H9 (cell line): ENCODE measurements at regions not wholly inside any gene's neighbourhood (a gene's known extent, or its start where the extent isn't known, plus 50 kb on each side); places are given as distances from the start of the nearest gene placed in this dataset.

Experiments used
- DNase-seq: peaks from one replicate; pipeline ENCODE4 v3.0.0-alpha.2; 2017
- H2AFZ ChIP-seq: one replicate; pipeline ENCODE4 v1.6.1; 2013; ENCODE audit warnings: mild to moderate bottlenecking, low read length, control low read depth, moderate library complexity
- H2AK5ac ChIP-seq: 2 replicates; pipeline ENCODE4 v1.6.1; 2013; ENCODE audit warnings: low read length, control low read depth, mixed read lengths; ENCODE audit not compliant: insufficient read length
- H2BK120ac ChIP-seq: one replicate; pipeline ENCODE4 v1.6.1; 2013; ENCODE audit warnings: low read depth, mild to moderate bottlenecking, low read length, control low read depth, inconsistent platforms; ENCODE audit not compliant: poor library complexity, severe bottlenecking
- H2BK12ac ChIP-seq: 2 replicates; pipeline ENCODE4 v1.6.1; 2013; ENCODE audit warnings: low read length, control low read depth, mixed read lengths, low read depth; ENCODE audit not compliant: insufficient read length
- H2BK15ac ChIP-seq: 2 replicates; pipeline ENCODE4 v1.6.1; 2013; ENCODE audit warnings: low read depth, low read length, control low read depth
- H2BK20ac ChIP-seq: one replicate; pipeline ENCODE4 v1.6.1; 2013; ENCODE audit warnings: low read depth, mild to moderate bottlenecking, low read length, control low read depth, inconsistent platforms; ENCODE audit not compliant: poor library complexity, severe bottlenecking
- H2BK5ac ChIP-seq: 2 replicates; pipeline ENCODE4 v1.6.1; 2013; ENCODE audit warnings: low read length, control low read depth, mixed read lengths; ENCODE audit not compliant: insufficient read length
- H3K14ac ChIP-seq: 2 replicates; pipeline ENCODE4 v1.6.1; 2013; ENCODE audit warnings: low read length, control low read depth; ENCODE audit not compliant: insufficient read depth
- H3K18ac ChIP-seq: 2 replicates; pipeline ENCODE4 v1.6.1; 2013; ENCODE audit warnings: low read depth, mild to moderate bottlenecking, mixed read lengths, low read length, control low read depth; ENCODE audit not compliant: insufficient read length
- H3K23ac ChIP-seq: 2 replicates; pipeline ENCODE4 v1.6.1; 2013; ENCODE audit warnings: low read length, control low read depth, mixed read lengths, low read depth; ENCODE audit not compliant: insufficient read length
- H3K23me2 ChIP-seq: 2 replicates; pipeline ENCODE4 v1.6.1; 2013; ENCODE audit warnings: low read depth, mild to moderate bottlenecking, mixed read lengths, low read length, control low read depth; ENCODE audit not compliant: insufficient read length, poor library complexity, severe bottlenecking
- H3K27ac ChIP-seq: 2 replicates; pipeline ENCODE4 v1.5.1; 2013; ENCODE audit warnings: low read length, control low read depth, mixed read lengths, low read depth; ENCODE audit not compliant: insufficient read length
- H3K27me3 ChIP-seq: 2 replicates; pipeline ENCODE4 v1.6.1; 2013; ENCODE audit warnings: low read length, control low read depth, inconsistent platforms; ENCODE audit not compliant: insufficient read depth
- H3K4ac ChIP-seq: 2 replicates; pipeline ENCODE4 v1.6.1; 2013; ENCODE audit warnings: low read depth, mild to moderate bottlenecking, control low read depth, inconsistent platforms, low read length, moderate library complexity
- H3K4me1 ChIP-seq: 2 replicates; pipeline ENCODE4 v1.6.1; 2013; ENCODE audit warnings: low read length, control low read depth, inconsistent platforms; ENCODE audit not compliant: insufficient read depth
- H3K4me2 ChIP-seq: 2 replicates; pipeline ENCODE4 v1.6.1; 2013; ENCODE audit warnings: low read length, control low read depth, mixed read lengths; ENCODE audit not compliant: insufficient read length, insufficient read depth
- H3K56ac ChIP-seq: 2 replicates; pipeline ENCODE4 v1.6.1; 2013; ENCODE audit warnings: low read depth, mild to moderate bottlenecking, mixed read lengths, low read length, control low read depth; ENCODE audit not compliant: insufficient read length
- H3K79me1 ChIP-seq: 2 replicates; pipeline ENCODE4 v1.6.1; 2013; ENCODE audit warnings: low read depth, mild to moderate bottlenecking, moderate library complexity, low read length, control low read depth, inconsistent platforms; ENCODE audit not compliant: insufficient read depth, poor library complexity, severe bottlenecking
- H3K79me2 ChIP-seq: 2 replicates; pipeline ENCODE4 v1.6.1; 2013; ENCODE audit warnings: low read length, control low read depth, inconsistent platforms; ENCODE audit not compliant: insufficient read depth
- H3K9ac ChIP-seq: 2 replicates; pipeline ENCODE4 v1.6.1; 2013; ENCODE audit warnings: low read length, control low read depth, mixed read lengths; ENCODE audit not compliant: insufficient read length; ENCODE audit errors: extremely low read depth
- H3K9me3 ChIP-seq: one replicate; pipeline ENCODE4 v1.6.1; 2013; ENCODE audit warnings: low read depth, low read length, inconsistent platforms; ENCODE audit not compliant: control insufficient read depth
- H3T11ph ChIP-seq: one replicate; pipeline ENCODE4 v1.6.1; 2013; ENCODE audit warnings: mild to moderate bottlenecking, low read length, control low read depth, inconsistent platforms
- H4K20me1 ChIP-seq: one replicate; pipeline ENCODE4 v1.6.1; 2013; ENCODE audit not compliant: control insufficient read depth, insufficient read length, insufficient read depth
- H4K5ac ChIP-seq: 2 replicates; pipeline ENCODE4 v1.6.1; 2013; ENCODE audit warnings: low read depth, mild to moderate bottlenecking, mixed read lengths, low read length, control low read depth; ENCODE audit not compliant: insufficient read length
- H4K8ac ChIP-seq: replicated peaks from 2 replicates; pipeline ENCODE4 v1.6.1; 2013; ENCODE audit warnings: low read length, control low read depth, mixed read lengths, low read depth; ENCODE audit not compliant: insufficient read length
- H4K91ac ChIP-seq: 2 replicates; pipeline ENCODE4 v1.6.1; 2013; ENCODE audit warnings: low read depth, mild to moderate bottlenecking, moderate library complexity, mixed read lengths, low read length, control low read depth; ENCODE audit not compliant: insufficient read length
- H3K27ac Mint-ChIP-seq, 3 experiments: 2 replicates in 2 of 3; 3 replicates in 1 of 3; pipeline ENCODE4 v1.8.0; 2020 to 2021; ENCODE audit warnings: mixed read lengths in 3 of 3, mild to moderate bottlenecking in 1 of 3, moderate library complexity in 1 of 3
- H3K27me3 Mint-ChIP-seq: 2 replicates; pipeline ENCODE4 v1.8.0; 2021; ENCODE audit warnings: low read depth, mild to moderate bottlenecking, moderate library complexity, mixed read lengths
- H3K36me3 Mint-ChIP-seq, 3 experiments: 2 replicates in 2 of 3; 3 replicates in 1 of 3; pipeline ENCODE4 v1.8.0; 2020 to 2021; ENCODE audit warnings: low read depth in 3 of 3, mixed read lengths in 3 of 3; ENCODE audit not compliant: insufficient read depth in 1 of 3
- H3K4me1 Mint-ChIP-seq, 2 experiments: 2 replicates each; pipeline ENCODE4 v1.8.0; 2020; ENCODE audit warnings: mixed read lengths in 2 of 2
- H3K4me3 Mint-ChIP-seq, 2 experiments: 2 replicates in 1 of 2; 3 replicates in 1 of 2; pipeline ENCODE4 v1.8.0; 2020 to 2021; ENCODE audit warnings: mild to moderate bottlenecking in 2 of 2, mixed read lengths in 2 of 2, moderate library complexity in 1 of 2
- H3K9me3 Mint-ChIP-seq, 2 experiments: 2 replicates in 1 of 2; 3 replicates in 1 of 2; pipeline ENCODE4 v1.8.0; 2020; ENCODE audit warnings: mild to moderate bottlenecking in 2 of 2, mixed read lengths in 2 of 2, moderate library complexity in 1 of 2
- WGBS: extraction: QIAGEN DNeasy Blood & Tissue Kit; methylation state at CpG from one replicate; pipeline ENCODE4 v1.1.7; 2013; ENCODE audit warnings: missing lambda C conversion rate, low lambda C conversion rate, mixed read lengths; ENCODE audit not compliant: insufficient read length; ENCODE audit errors: extremely low coverage; 5-methylcytosine and 5-hydroxymethylcytosine counted together
- TF ChIP-seq, protein P1 (sequence below): fragments of 200-600 bp; sonication (generic); conservative IDR thresholded peaks from 3 replicates; pipeline ENCODE4 v1.8.0; 2021; ENCODE audit warnings: antibody characterized with exemption, mild to moderate bottlenecking

DNA sequence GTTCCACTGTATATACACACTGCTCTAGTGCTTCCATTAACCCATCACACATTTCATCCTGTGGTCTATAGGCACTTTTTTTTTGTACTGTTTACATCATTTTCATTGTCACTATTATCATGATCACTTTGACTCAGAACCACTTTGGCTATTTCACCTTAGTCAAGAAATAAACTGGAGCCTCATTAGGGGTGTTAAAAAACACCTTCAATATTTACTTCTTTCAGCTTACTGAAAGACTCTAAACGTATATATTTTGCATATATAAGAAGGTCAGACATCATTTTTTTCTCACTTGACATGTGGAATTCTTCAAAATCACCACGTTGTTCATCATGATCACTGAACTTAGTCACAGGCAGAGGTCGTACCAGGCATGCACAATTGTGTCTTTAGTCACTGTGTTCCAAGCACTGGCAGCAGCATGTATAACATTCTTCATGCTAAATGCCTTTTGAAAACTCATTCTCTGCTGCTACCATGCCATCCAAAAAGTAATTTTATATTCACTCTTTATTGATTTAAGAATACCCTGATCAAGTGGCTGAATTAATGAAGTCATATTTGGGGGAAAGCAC, 229.2 kb upstream of the ARSJ start:
- Mint-ChIP-seq H3K36me3 (no peaks in the 10 kb centered on the region), H3K9me3 (no peaks in the 10 kb centered on the region; a peak in 2 of 5 replicates), H3K27ac (no peak overlapping the region), H3K27me3 (no peaks in the 10 kb centered on the region), H3K4me3 (no peak overlapping the region), H3K4me1 (peaks cover 5 to 7% of the 10 kb centered on the region in 2 experiments; a peak in 3 of 4 replicates)
- Histone ChIP-seq H3K23me2 (no peaks in the 10 kb centered on the region), H4K20me1 (no peaks in the 10 kb centered on the region), H3K9ac (no peak overlapping the region), H3K4me1 (no peaks in the 10 kb centered on the region), H3K4me2 (no peak overlapping the region), H3K14ac (no peak overlapping the region), H4K5ac (no peak overlapping the region), H3K27ac (no peak overlapping the region), H3K27me3 (no peaks in the 10 kb centered on the region), H3K56ac (no peak overlapping the region), H2BK5ac (no peak overlapping the region), H2AFZ (no peak overlapping the region), H4K8ac (no peak overlapping the region), H2BK20ac (no peak overlapping the region), H3K4ac (no peak overlapping the region), H2BK120ac (no peak overlapping the region), H3K79me1 (no peaks in the 10 kb centered on the region), H4K91ac (no peak overlapping the region), H3K9me3 (no peaks in the 10 kb centered on the region), H3K23ac (no peak overlapping the region), H2BK15ac (no peak overlapping the region), H3K18ac (no peak overlapping the region), H2BK12ac (no peak overlapping the region), H3T11ph (no peak overlapping the region), H3K79me2 (no peaks in the 10 kb centered on the region), H2AK5ac (no peak overlapping the region)
- TF ChIP-seq, protein P1, sequence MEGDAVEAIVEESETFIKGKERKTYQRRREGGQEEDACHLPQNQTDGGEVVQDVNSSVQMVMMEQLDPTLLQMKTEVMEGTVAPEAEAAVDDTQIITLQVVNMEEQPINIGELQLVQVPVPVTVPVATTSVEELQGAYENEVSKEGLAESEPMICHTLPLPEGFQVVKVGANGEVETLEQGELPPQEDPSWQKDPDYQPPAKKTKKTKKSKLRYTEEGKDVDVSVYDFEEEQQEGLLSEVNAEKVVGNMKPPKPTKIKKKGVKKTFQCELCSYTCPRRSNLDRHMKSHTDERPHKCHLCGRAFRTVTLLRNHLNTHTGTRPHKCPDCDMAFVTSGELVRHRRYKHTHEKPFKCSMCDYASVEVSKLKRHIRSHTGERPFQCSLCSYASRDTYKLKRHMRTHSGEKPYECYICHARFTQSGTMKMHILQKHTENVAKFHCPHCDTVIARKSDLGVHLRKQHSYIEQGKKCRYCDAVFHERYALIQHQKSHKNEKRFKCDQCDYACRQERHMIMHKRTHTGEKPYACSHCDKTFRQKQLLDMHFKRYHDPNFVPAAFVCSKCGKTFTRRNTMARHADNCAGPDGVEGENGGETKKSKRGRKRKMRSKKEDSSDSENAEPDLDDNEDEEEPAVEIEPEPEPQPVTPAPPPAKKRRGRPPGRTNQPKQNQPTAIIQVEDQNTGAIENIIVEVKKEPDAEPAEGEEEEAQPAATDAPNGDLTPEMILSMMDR, result no peak
- DNase-seq, result no peak
- no CpG with 5 or more reads among the region's 3 CpGs for WGBS
